HG02840 (cell line): ENCODE measurements at regions not wholly inside any gene's neighbourhood (a gene's known extent, or its start where the extent isn't known, plus 50 kb on each side); places are given as distances from the start of the nearest gene placed in this dataset.

Experiments used
- ATAC-seq: cut with Tn5 transposase; IDR thresholded peaks from one replicate; pipeline ENCODE4 v1.9.1; 2021; ENCODE audit warnings: mild to moderate bottlenecking, moderate library complexity, moderate number of reproducible peaks; ENCODE audit not compliant: unreplicated experiment, low FRiP score

GRCh38 chr12:76259660-76260389 is 88.4 kb downstream of the BBS10 start:
- no peak for ATAC-seq

GRCh38 chr12:76259106-76259505 is 89.1 kb downstream of the BBS10 start:
- ATAC-seq = no peak

GRCh38 chr12:76256904-76257303 is 91.3 kb downstream of the BBS10 start:
- ATAC-seq = no peak

GRCh38 chr12:76256321-76256720 is 91.9 kb downstream of the BBS10 start:
- no peak for ATAC-seq

GRCh38 chr12:76255692-76256091 is 92.5 kb downstream of the BBS10 start:
- no peak for ATAC-seq

- no peak for ATAC-seq
Measured at GRCh38 chr12:76255281-76255680, 92.9 kb downstream of the BBS10 start.

- no peak for ATAC-seq
Measured at GRCh38 chr12:76252031-76252430, 96.2 kb downstream of the BBS10 start.

GRCh38 chr12:76250256-76250655 is 98.0 kb downstream of the BBS10 start:
- no peak for ATAC-seq

- no peak for ATAC-seq
Measured at GRCh38 chr12:76249501-76249900, 98.7 kb downstream of the BBS10 start.

GRCh38 chr12:76247992-76248391 is 100.2 kb downstream of the BBS10 start:
- ATAC-seq = no peak

- ATAC-seq = no peak
Measured at GRCh38 chr12:76247026-76247646, 101.1 kb downstream of the BBS10 start.

GRCh38 chr12:76246611-76247010 is 101.6 kb downstream of the BBS10 start:
- ATAC-seq = no peak

GRCh38 chr12:76244300-76244699 is 103.9 kb downstream of the BBS10 start:
- ATAC-seq = no peak

- ATAC-seq = no peak
Measured at GRCh38 chr12:76242813-76243550, 105.2 kb downstream of the BBS10 start.

- no peak for ATAC-seq
Measured at GRCh38 chr12:76241371-76241770, 106.8 kb downstream of the BBS10 start.

- no peak for ATAC-seq
Measured at GRCh38 chr12:76240281-76240680, 107.9 kb downstream of the BBS10 start.

- ATAC-seq = no peak
Measured at GRCh38 chr12:76238688-76239087, 109.5 kb downstream of the BBS10 start.

GRCh38 chr12:76237086-76237701 is 111.0 kb downstream of the BBS10 start:
- ATAC-seq = no peak

- ATAC-seq = no peak
Measured at GRCh38 chr12:76236640-76237039, 111.6 kb downstream of the BBS10 start.

GRCh38 chr12:76234741-76235140 is 113.5 kb downstream of the BBS10 start:
- no peak for ATAC-seq

GRCh38 chr12:76232013-76232412 is 116.2 kb downstream of the BBS10 start:
- ATAC-seq = no peak
